ENCODE measurements at regions not wholly inside any gene's neighbourhood (a gene's known extent, or its start where the extent isn't known, plus 50 kb on each side); places are given as distances from the start of the nearest gene placed in this dataset.

DNA sequence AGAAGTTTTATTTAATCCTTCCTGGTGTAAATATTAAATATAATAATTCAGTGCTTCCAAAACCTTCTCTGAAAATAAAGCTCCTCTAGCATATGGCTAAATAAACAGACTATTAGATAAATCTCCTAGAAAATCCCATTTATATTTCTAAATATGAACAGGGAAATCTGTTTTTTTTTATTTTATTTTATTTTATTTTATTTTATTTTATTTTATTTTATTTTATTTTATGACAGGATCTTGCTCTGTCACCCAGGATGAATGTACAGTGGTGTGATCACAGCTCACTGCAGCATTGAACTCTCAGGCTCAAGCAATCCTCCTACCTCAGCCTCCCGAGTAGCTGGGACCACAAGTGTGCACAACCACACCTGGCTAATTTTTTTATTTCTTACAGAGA lies 673.5 kb downstream of the IRS1 start (continued):
- TF ChIP-seq, protein P1, sequence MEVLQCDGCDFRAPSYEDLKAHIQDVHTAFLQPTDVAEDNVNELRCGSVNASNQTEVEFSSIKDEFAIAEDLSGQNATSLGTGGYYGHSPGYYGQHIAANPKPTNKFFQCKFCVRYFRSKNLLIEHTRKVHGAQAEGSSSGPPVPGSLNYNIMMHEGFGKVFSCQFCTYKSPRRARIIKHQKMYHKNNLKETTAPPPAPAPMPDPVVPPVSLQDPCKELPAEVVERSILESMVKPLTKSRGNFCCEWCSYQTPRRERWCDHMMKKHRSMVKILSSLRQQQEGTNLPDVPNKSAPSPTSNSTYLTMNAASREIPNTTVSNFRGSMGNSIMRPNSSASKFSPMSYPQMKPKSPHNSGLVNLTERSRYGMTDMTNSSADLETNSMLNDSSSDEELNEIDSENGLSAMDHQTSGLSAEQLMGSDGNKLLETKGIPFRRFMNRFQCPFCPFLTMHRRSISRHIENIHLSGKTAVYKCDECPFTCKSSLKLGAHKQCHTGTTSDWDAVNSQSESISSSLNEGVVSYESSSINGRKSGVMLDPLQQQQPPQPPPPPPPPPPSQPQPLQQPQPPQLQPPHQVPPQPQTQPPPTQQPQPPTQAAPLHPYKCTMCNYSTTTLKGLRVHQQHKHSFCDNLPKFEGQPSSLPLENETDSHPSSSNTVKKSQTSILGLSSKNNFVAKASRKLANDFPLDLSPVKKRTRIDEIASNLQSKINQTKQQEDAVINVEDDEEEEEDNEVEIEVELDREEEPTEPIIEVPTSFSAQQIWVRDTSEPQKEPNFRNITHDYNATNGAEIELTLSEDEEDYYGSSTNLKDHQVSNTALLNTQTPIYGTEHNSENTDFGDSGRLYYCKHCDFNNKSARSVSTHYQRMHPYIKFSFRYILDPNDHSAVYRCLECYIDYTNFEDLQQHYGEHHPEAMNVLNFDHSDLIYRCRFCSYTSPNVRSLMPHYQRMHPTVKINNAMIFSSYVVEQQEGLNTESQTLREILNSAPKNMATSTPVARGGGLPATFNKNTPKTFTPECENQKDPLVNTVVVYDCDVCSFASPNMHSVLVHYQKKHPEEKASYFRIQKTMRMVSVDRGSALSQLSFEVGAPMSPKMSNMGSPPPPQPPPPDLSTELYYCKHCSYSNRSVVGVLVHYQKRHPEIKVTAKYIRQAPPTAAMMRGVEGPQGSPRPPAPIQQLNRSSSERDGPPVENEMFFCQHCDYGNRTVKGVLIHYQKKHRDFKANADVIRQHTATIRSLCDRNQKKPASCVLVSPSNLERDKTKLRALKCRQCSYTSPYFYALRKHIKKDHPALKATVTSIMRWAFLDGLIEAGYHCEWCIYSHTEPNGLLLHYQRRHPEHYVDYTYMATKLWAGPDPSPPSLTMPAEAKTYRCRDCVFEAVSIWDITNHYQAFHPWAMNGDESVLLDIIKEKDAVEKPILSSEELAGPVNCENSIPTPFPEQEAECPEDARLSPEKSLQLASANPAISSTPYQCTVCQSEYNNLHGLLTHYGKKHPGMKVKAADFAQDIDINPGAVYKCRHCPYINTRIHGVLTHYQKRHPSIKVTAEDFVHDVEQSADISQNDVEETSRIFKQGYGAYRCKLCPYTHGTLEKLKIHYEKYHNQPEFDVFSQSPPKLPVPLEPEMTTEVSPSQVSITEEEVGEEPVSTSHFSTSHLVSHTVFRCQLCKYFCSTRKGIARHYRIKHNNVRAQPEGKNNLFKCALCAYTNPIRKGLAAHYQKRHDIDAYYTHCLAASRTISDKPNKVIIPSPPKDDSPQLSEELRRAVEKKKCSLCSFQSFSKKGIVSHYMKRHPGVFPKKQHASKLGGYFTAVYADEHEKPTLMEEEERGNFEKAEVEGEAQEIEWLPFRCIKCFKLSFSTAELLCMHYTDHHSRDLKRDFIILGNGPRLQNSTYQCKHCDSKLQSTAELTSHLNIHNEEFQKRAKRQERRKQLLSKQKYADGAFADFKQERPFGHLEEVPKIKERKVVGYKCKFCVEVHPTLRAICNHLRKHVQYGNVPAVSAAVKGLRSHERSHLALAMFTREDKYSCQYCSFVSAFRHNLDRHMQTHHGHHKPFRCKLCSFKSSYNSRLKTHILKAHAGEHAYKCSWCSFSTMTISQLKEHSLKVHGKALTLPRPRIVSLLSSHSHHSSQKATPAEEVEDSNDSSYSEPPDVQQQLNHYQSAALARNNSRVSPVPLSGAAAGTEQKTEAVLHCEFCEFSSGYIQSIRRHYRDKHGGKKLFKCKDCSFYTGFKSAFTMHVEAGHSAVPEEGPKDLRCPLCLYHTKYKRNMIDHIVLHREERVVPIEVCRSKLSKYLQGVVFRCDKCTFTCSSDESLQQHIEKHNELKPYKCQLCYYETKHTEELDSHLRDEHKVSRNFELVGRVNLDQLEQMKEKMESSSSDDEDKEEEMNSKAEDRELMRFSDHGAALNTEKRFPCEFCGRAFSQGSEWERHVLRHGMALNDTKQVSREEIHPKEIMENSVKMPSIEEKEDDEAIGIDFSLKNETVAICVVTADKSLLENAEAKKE (CRISPR knock-in tag; IDR thresholded peaks at IDR 0.05) = no peak
- no peak for TF ChIP-seq CREB1 (CRISPR knock-in tag; IDR thresholded peaks at IDR 0.05; ENCODE audit: low read depth)

DNA sequence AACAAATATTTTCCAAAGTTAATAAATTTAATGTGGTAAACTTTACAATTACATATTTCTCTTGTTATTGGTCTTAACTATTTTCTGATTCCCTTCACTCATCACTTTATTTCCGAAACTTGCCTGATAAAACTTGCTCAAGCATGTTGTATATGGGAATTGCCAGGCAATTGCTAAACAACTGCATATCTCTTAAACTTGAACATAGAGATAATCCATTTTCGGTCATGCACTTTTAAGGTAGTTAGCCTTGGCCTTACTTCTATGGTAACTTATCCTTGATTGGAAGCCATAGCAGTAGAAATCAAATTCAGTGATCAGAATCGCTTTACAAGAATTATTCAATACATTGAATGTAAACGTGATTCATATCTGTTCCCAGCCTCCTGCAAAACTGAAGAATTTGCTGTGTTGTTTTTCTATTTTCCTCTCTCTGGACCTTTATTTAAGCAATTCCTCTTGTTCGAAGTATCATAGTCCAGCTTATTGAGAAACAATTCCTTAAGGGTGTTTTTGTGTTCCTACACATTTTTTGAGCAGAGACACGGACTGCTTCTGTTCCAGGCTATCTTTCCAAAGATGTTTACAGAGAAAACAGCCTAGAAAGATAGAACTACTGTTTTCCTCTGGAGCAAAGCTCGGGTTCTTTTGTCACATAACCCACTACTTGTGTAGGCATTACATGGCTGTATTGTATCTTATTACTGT lies 674.3 kb downstream of the IRS1 start:
- Histone ChIP-seq H3K27me3 (ENCODE audit: insufficient read depth) (no peaks in the 10 kb centered on the region), H2AFZ (no peak overlapping the region), H3F3A (replicated peaks; ENCODE audit: low read depth) (no peaks in the 10 kb centered on the region), H3K79me2 (replicated peaks; ENCODE audit: insufficient read depth) (no peaks in the 10 kb centered on the region), H3K27ac (ENCODE audit: low read depth) (no peak overlapping the region), H3K4me1 (ENCODE audit: insufficient read depth) (no peaks in the 10 kb centered on the region; the same call in 1 of the 2 replicates), H3K4me2 (no peak overlapping the region), H3K36me3 (ENCODE audit: insufficient read depth) (no peaks in the 10 kb centered on the region), H3K4me3 (no peak overlapping the region), H4K20me1 (replicated peaks; ENCODE audit: insufficient read depth) (no peaks in the 10 kb centered on the region), H3K9me2 (ENCODE audit: insufficient read depth) (no peaks in the 10 kb centered on the region)
- ATAC-seq = no peak
- DNase-seq (ENCODE audit: low spot score) = no peak
- peaks cover 7% of the 10 kb centered on the region; the same call in 2 of the 3 replicates for H3K36me3 Mint-ChIP-seq (ENCODE audit: low read depth)
- H3K27me3 Mint-ChIP-seq (ENCODE audit: insufficient read depth, low read depth, poor library complexity) = no peaks in the 10 kb centered on the region
- H3K4me1 Mint-ChIP-seq = peaks cover 17% of the 10 kb centered on the region
- H3K9me3 Mint-ChIP-seq = peaks cover 3% of the 10 kb centered on the region
- TF ChIP-seq POLR2AphosphoS5 (IDR thresholded peaks at IDR 0.05; ENCODE audit: low read depth) = no peak
- TF ChIP-seq, protein P1 (CRISPR knock-in tag; IDR thresholded peaks at IDR 0.05) = no peak
- TF ChIP-seq STAT1 (IDR thresholded peaks at IDR 0.05; ENCODE audit: unreplicated experiment) = no peak
- H3K4me3 Mint-ChIP-seq = no peak overlapping the region
- H3K27ac Mint-ChIP-seq = no peak overlapping the region
